ENCODE measurements at regions not wholly inside any gene's neighbourhood (a gene's known extent, or its start where the extent isn't known, plus 50 kb on each side); places are given as distances from the start of the nearest gene placed in this dataset.

- TF ChIP-seq CTCF (conservative IDR thresholded peaks at IDR 0.05) (no peak), EZH2 (IDR thresholded peaks at IDR 0.05; ENCODE audit: low read depth) (no peak)
These were observed 2332.8 kb upstream of the C9orf72 start for GRCh38 chr9:29906065-29906464.

All from PC-9 (cell line).